HCT116 (cell line): ENCODE measurements at regions not wholly inside any gene's neighbourhood (a gene's known extent, or its start where the extent isn't known, plus 50 kb on each side); places are given as distances from the start of the nearest gene placed in this dataset.

Experiments used
- ATAC-seq: fragments of 200-7000 bp; cut with Tn5 transposase; 2 replicates; pipeline ENCODE4 v1.9.1; 2020; ENCODE audit warnings: mild to moderate bottlenecking, moderate library complexity
- BruUV-seq: library from RNA; stranded (reverse); fragments of 400-500 nt; replicated peaks from 2 replicates; lab custom pipeline; 2021; lab: Mats Ljungman, UMichigan
- CTCF ChIA-PET: fragments of 300-600 bp; sonication (Branson Sonifier 250); formaldehyde crosslinking; loops from one replicate; lab custom pipeline; 2021; ENCODE audit warnings: antibody characterized with exemption; lab: Charles Lee
- POLR2A ChIA-PET: fragments of 300-600, 350-600 bp; sonication (Branson Sonifier 250); formaldehyde crosslinking; loops from one replicate; lab custom pipeline; 2021; ENCODE audit warnings: antibody characterized with exemption; lab: Charles Lee
- RAD21 ChIA-PET, 2 experiments: fragments of 300-600 bp; sonication (Branson Sonifier 250); formaldehyde crosslinking; loops; one replicate each; lab custom pipeline; 2023; ENCODE audit warnings: low total read pairs in 2 of 2; ENCODE audit not compliant: uncharacterized antibody in 2 of 2, unreplicated experiment in 2 of 2, low non-redundant PET in 1 of 2; lab: Charles Lee
- DNase-seq: peaks from one replicate; pipeline ENCODE4 v3.0.0-alpha.2; 2010; ENCODE audit warnings: low read depth, low spot score
- H2AFZ ChIP-seq: fragments of 200-600 bp; shearing (Covaris generic), sonication (generic); 2 replicates; pipeline ENCODE4 v1.6.1; 2017; ENCODE audit warnings: low read depth, mixed run types, mixed read lengths, antibody characterized with exemption, low read length; ENCODE audit not compliant: poor library complexity, severe bottlenecking
- H3K27ac ChIP-seq: 2 replicates; pipeline ENCODE4 v1.5.1; 2012; ENCODE audit warnings: low read depth, low read length
- H3K27me3 ChIP-seq: fragments of 200-600 bp; sonication (generic); 2 replicates; pipeline ENCODE4 v1.6.1; 2016; ENCODE audit warnings: mixed run types, low read length, mixed read lengths; ENCODE audit not compliant: insufficient read depth
- H3K36me3 ChIP-seq, 2 experiments: fragments of 200-500 bp in 1 of 2; fragments of 200-600 bp in 1 of 2; sonication (Bioruptor generic) in 1 of 2; sonication (generic) in 1 of 2; 2 replicates each; pipeline versions ENCODE4 v1.5.1 to v1.6.1; 2014 to 2016; ENCODE audit warnings: low read length in 2 of 2, inconsistent platforms in 1 of 2, mixed read lengths in 1 of 2, mixed run types in 1 of 2; ENCODE audit not compliant: insufficient read depth in 2 of 2, control insufficient read depth in 1 of 2
- H3K4me1 ChIP-seq, 2 experiments: fragments of 200-600 bp in 1 of 2; sonication (generic) in 1 of 2; 2 replicates each; pipeline versions ENCODE4 v1.5.1 to v1.6.1; 2012 to 2017; ENCODE audit warnings: low read length in 2 of 2, inconsistent platforms in 1 of 2, mild to moderate bottlenecking in 1 of 2, mixed read lengths in 1 of 2, mixed run types in 1 of 2, moderate library complexity in 1 of 2; ENCODE audit not compliant: insufficient read depth in 2 of 2, control insufficient read depth in 1 of 2
- H3K4me2 ChIP-seq: fragments of 200-600 bp; sonication (generic); 2 replicates; pipeline ENCODE4 v1.6.1; 2017; ENCODE audit warnings: mixed run types, low read length, mixed read lengths
- H3K4me3 ChIP-seq, 2 experiments: fragments of 200-600 bp in 1 of 2; sonication (generic) in 1 of 2; replicated peaks in 1 of 2; 2 replicates each; pipeline ENCODE4 v1.5.1; 2011 to 2016; ENCODE audit warnings: low read length in 2 of 2, control low read depth in 1 of 2, low read depth in 1 of 2, mild to moderate bottlenecking in 1 of 2, mixed read lengths in 1 of 2, mixed run types in 1 of 2
- H3K79me2 ChIP-seq: fragments of 200-600 bp; sonication (generic); 2 replicates; pipeline ENCODE4 v1.6.1; 2017; ENCODE audit warnings: mild to moderate bottlenecking, mixed run types, low read length, moderate library complexity, mixed read lengths; ENCODE audit not compliant: insufficient read depth
- H3K9ac ChIP-seq: fragments of 200-600 bp; sonication (generic); 2 replicates; pipeline ENCODE4 v1.6.1; 2016; ENCODE audit warnings: low read length, mixed read lengths
- H3K9me2 ChIP-seq: fragments of 200-600 bp; sonication (generic), shearing (Covaris generic); 2 replicates; pipeline ENCODE4 v1.6.1; 2017; ENCODE audit warnings: mixed run types, mild to moderate bottlenecking, moderate library complexity; ENCODE audit not compliant: insufficient read depth
- H3K9me3 ChIP-seq, 2 experiments: fragments of 200-500 bp in 1 of 2; fragments of 200-600 bp in 1 of 2; sonication (Bioruptor generic) in 1 of 2; sonication (generic) in 1 of 2; 2 replicates each; pipeline ENCODE4 v1.6.1; 2014 to 2017; ENCODE audit warnings: low read length in 2 of 2, mixed read lengths in 2 of 2, inconsistent platforms in 1 of 2, low read depth in 1 of 2, mild to moderate bottlenecking in 1 of 2, mixed run types in 1 of 2, moderate library complexity in 1 of 2; ENCODE audit not compliant: control insufficient read depth in 1 of 2, insufficient read depth in 1 of 2
- H4K20me1 ChIP-seq: fragments of 200-600 bp; sonication (generic), shearing (Covaris generic); 2 replicates; pipeline ENCODE4 v1.6.1; 2017; ENCODE audit warnings: mixed run types, mild to moderate bottlenecking, moderate library complexity; ENCODE audit not compliant: insufficient read depth
- ATF3 ChIP-seq: IDR thresholded peaks from 2 replicates; pipeline ENCODE4 v1.6.1; 2012
- CEBPB ChIP-seq: IDR thresholded peaks from 2 replicates; pipeline ENCODE4 v1.6.1; 2012; ENCODE audit warnings: low read depth
- EGR1 ChIP-seq: IDR thresholded peaks from 2 replicates; pipeline ENCODE4 v1.6.1; 2012; ENCODE audit warnings: low read depth
- EZH2 ChIP-seq: fragments of 200-600 bp; sonication (generic); IDR thresholded peaks from 2 replicates; pipeline ENCODE4 v1.6.1; 2017; ENCODE audit warnings: antibody characterized with exemption, mixed run types
- EZH2phosphoT487 ChIP-seq: fragments of 200-600 bp; IDR thresholded peaks from 2 replicates; pipeline ENCODE4 v1.6.1; 2018; ENCODE audit warnings: antibody characterized with exemption, borderline replicate concordance
- JUND ChIP-seq: IDR thresholded peaks from 2 replicates; pipeline ENCODE4 v1.6.1; 2012
- RAD21 ChIP-seq: IDR thresholded peaks from 2 replicates; pipeline ENCODE4 v1.6.1; 2012; ENCODE audit warnings: low read depth, mild to moderate bottlenecking
- REST ChIP-seq: IDR thresholded peaks from 2 replicates; pipeline ENCODE4 v1.6.1; 2012; ENCODE audit warnings: low read depth
- SP1 ChIP-seq: IDR thresholded peaks from 2 replicates; pipeline ENCODE4 v1.6.1; 2012; ENCODE audit warnings: low read depth
- YY1 ChIP-seq: IDR thresholded peaks from 2 replicates; pipeline ENCODE4 v1.6.1; 2011; ENCODE audit warnings: low read length, low read depth, moderate library complexity, mild to moderate bottlenecking; ENCODE audit not compliant: insufficient replicate concordance; ENCODE audit errors: extremely low read depth
- intact Hi-C: fragments of 100-400 bp; cut with micrococcal nuclease; formaldehyde crosslinking; loops from 2 replicates; pipeline ENCODE4 v1.10.0; 2022

- ATAC-seq: peak; percentile 41; the same call in 1 of the 2 replicates
- no peaks in the 10 kb centered on the region for H3K79me2 ChIP-seq
- no peak for DNase-seq
- no peak overlapping the region for H3K4me3 ChIP-seq
- H3K9me2 ChIP-seq: no peaks in the 10 kb centered on the region
- no peaks in the 10 kb centered on the region for H3K27me3 ChIP-seq
- peak overlapping the region; percentile 59 for H2AFZ ChIP-seq
- H3K9me3 ChIP-seq: no peaks in the 10 kb centered on the region
- no peak for TF ChIP-seq REST
- no peak for TF ChIP-seq EZH2phosphoT487
- H3K9ac ChIP-seq: no peak overlapping the region
- no peaks in the 10 kb centered on the region for H4K20me1 ChIP-seq
- POLR2A ChIA-PET: no interaction called here
- intact Hi-C loops: no loop called here
- RAD21 ChIA-PET: no interaction called here
- peaks cover 3 to 20% of the 10 kb centered on the region in 2 experiments; a peak in 3 of 4 replicates for H3K4me1 ChIP-seq
- H3K36me3 ChIP-seq: no peaks in the 10 kb centered on the region
- BruUV-seq: no TSS peak
- H3K4me2 ChIP-seq: peak overlapping the region; percentile 58
- H3K27ac ChIP-seq: peak overlapping the region; percentile 7; the same call in 1 of the 2 replicates
- CTCF ChIA-PET: no interaction called here
Measured at GRCh38 chr17:71189493-71189831, 931.4 kb upstream of the SOX9 start.

GRCh38 chr17:71192039-71192555, 928.7 kb upstream of the SOX9 start:
- no peak for DNase-seq
- ATAC-seq: no peak
- Histone ChIP-seq H3K27me3 (no peaks in the 10 kb centered on the region), H3K79me2 (no peaks in the 10 kb centered on the region), H3K9ac (no peak overlapping the region), H3K36me3 (no peaks in the 10 kb centered on the region), H3K4me3 (no peak overlapping the region), H3K9me2 (no peaks in the 10 kb centered on the region), H3K9me3 (no peaks in the 10 kb centered on the region), H3K4me1 (peaks cover 3 to 20% of the 10 kb centered on the region in 2 experiments; a peak in 3 of 4 replicates), H4K20me1 (no peaks in the 10 kb centered on the region), H2AFZ (no peak overlapping the region)
- RAD21 ChIA-PET: no interaction called here
- no TSS peak for BruUV-seq
- CTCF ChIA-PET: no interaction called here
- POLR2A ChIA-PET: no interaction called here
- intact Hi-C loops: no loop called here
- TF ChIP-seq EZH2 (no peak), ATF3 (no peak), JUND (no peak), SP1 (no peak), CEBPB (no peak), EGR1 (no peak), YY1 (no peak), RAD21 (no peak)
- TF ChIP-seq, all 23 proteins: peak for 0
- Histone ChIP-seq H3K4me2 (no peak overlapping the region), H3K27ac (no peak overlapping the region)
